HG02763 (cell line): ENCODE measurements at regions not wholly inside any gene's neighbourhood (a gene's known extent, or its start where the extent isn't known, plus 50 kb on each side); places are given as distances from the start of the nearest gene placed in this dataset.

Experiments
- ATAC-seq: cut with Tn5 transposase; IDR thresholded peaks from one replicate; pipeline ENCODE4 v1.9.1; 2021; ENCODE audit warnings: mild to moderate bottlenecking, moderate library complexity; ENCODE audit not compliant: unreplicated experiment

DNA sequence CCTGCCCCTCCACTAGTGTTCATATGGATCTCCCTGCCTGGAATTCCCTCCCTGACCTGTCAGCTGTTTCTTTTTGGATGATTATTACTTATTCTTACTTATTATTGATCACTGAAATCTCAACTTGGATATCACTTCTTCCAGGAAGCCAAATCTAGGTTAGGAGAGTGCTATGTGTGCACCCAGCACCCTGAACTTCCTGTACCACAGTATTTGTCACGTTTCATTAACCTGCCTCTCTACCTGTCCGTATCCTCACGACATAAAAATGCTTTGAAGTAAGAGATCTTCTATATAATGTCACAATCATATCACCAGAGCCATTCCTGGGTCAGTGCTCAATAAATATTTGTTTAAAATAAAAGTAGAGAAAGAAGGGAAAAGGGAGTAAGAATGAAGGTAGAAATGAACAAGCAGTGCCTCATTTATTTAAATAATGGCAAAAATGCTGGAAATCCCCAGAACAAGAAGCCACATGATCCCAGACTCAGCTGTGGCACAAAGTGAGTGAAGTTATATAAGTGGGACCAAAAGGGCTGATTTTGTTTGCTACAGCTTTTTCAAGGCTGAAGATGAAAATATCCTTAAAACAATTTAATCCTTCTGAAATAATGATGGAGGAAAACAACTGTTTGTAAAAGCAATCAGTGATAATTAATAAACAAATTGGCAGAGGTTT, 88.0 kb upstream of the MANEA start:
- no peak for ATAC-seq

DNA sequence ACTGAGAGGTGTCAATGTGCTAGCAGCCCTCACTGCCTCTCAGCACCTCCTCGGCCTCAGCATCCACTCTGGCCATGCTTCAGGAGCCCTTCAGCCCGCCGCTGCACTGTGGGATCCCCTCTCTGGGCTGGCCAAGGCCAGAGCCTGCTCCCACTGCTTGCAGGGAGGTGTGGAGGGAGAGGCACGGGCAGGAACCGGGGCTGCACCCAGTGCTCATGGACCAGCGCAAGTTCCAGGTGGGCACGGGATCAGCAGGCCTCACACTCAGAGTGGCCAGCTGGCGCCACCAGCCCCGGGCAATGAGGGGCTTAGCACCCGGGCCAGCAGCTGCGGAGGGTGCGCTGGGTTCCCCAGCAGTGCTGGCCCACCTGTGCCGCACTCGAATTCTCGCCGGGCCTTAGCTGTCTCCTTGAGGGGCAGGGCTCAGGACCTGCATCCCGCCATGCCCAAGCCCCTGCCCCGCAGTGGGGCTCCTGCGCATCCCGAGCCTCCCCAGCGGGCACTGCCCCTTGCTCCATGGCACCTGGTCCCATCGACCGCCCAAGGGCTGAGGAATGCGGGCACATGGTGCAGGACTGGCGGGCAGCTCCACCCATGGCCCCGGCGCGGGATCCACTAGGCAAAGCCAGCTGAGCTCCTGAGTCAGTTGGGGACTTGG, 80.4 kb upstream of the MANEA start:
- ATAC-seq = no peak

DNA sequence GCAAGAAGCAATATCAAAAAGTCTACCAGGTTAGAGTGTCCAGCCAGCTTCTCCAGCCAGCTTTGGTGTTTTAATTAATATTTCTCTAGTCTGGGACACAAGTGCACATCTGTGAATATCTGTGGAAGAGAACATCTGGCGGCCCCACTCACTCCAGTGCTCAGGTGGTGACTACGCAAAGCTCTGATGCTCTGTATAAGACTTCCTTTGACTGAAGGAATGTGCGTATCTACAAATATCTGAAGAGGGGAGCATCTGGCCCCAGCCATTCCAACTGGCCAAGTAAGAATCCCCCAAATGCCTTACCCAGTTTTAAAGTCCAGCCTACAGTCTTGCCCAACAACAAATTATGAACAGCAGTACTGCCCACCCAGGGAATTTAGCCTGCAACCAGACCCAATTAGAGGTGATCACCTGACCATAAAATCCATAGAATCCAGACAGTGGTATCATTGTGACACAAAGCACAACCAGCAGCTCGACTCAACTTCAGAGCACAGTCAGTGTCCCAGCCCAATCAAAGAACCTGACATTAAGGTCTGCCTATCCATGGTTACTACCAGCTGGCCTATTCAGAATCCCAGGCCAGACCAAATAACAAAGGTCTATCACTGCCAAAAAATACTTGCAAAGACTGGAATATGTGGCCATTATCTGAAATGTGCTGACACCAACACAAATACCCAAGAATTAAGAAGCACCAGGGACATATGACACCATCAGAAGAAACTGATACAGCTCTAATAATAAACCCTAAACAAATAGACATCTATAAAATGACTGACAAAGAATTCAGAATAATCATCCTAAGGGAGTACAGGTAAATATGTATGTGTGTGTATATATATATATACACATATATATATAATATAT, 76.1 kb upstream of the MANEA start:
- ATAC-seq = no peak

DNA sequence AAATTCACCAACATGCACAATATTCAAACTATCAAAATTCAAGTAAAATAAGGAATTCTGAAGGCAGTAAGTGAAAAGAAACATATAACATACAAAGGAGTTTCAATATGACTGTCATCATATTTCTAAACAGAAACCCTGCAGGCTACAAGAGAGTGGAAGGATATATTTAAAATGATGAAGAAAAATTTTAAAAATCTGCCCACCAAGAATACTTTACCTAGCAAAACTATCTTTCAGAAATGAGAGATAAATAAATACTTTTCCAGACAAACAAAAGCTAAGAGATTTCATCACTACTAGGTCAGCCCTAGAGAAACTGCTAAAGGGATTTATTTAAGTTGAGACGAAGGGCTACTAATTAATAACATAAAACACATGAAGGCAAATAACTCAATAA, 73.8 kb upstream of the MANEA start:
- ATAC-seq = no peak

DNA sequence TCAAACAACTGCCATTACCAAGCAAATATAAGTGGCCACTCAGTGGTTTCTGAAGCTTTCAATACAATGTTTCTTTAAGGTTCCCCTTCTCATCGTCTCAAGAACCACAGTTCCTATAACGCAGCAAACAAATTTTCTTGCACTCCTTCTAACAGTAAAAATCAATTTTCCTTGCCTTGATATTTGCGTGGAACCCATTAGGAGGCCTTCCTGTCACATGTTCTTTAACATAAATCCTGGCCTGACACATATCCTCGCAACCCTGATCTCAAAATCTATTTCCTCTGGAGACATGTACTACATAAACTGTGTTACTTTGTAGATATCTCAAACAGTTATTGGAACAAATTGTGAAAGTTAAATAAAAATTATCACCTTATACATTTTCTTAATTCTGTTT, 65.9 kb upstream of the MANEA start:
- no peak for ATAC-seq

DNA sequence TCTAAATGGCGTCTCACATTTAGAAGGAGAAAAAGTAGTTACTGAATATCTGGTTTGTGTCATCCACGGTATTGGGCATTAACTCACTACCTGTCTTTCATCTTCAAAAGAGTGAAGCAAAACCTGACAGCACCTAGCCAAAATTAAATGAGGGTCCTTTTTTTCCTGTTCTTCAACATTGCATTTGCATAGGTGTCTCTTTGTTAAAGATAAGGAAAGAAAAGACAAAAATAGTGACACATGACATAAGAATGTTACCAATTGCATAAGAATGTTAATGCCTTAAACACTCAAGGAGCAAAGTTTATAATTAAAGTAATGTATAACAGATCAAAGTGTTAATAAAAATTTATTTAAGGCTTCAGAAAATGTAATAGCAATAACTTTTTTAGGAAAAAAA, 61.4 kb upstream of the MANEA start:
- no peak for ATAC-seq

DNA sequence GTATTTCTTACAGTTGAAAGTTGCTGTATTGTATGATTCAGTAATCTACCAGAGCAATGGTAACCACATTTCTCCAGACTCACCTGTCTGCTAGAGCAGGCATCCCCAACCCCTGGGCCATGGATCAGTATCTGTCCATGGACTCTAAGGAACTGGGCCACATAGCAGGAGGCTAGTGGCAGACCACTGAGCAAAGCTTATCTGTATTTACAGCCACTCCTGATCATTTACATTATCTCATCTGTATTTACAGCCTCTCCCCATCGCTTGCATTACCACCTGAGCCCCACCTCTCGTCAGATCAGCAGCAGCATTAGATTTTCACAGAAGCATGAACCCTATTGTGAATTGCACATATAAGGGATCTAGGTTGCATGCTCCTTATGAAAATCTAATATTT, 60.3 kb upstream of the MANEA start:
- ATAC-seq = no peak

DNA sequence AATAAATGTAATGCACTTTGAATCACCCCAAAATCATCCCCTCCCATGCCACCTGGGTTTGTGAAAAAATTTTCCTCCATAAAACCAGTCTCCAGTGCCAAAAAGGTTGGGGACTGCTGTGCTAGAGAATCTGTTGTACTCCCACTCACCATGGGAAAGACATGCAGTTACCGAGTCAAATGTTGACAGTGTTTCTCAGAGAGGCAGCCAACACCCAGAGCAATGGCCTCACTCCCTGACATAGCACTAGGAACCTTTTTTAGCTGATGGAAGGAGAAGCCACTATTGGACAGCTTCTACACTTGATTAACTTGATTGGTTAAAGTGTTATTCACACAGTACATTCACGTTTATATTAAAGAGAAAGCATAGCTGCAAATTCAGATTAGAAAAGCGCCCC, 59.8 kb upstream of the MANEA start:
- ATAC-seq = no peak

DNA sequence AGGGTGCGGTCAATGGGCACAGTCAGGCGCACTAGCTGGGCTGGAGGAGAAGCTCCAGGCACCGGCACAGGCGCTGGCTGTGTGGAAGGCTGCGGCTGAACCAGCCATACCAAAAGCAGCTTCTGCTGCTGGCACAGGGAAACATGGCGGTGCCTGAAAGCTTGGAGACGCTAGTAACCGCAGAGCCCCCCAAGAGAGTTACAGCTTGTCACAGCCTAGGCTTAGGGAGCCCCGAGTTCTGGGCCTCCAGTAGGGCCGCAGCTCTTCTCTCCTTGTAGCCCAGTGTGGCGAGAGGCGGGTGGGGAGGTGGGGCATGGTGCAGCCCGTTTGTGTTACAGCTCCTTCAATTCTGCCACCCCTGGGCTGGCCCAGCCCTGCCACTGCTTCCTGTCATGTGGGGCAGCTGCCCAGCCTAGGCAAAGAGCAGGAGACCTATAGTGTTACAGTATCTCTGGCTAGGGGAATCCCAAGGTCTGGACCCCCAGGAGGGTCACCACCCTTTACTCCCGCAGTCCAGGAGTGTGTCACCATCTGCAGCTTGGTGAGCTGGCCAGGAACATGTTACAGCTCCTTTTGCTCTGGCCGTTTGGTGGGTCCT, 58.6 kb upstream of the MANEA start:
- no peak for ATAC-seq

DNA sequence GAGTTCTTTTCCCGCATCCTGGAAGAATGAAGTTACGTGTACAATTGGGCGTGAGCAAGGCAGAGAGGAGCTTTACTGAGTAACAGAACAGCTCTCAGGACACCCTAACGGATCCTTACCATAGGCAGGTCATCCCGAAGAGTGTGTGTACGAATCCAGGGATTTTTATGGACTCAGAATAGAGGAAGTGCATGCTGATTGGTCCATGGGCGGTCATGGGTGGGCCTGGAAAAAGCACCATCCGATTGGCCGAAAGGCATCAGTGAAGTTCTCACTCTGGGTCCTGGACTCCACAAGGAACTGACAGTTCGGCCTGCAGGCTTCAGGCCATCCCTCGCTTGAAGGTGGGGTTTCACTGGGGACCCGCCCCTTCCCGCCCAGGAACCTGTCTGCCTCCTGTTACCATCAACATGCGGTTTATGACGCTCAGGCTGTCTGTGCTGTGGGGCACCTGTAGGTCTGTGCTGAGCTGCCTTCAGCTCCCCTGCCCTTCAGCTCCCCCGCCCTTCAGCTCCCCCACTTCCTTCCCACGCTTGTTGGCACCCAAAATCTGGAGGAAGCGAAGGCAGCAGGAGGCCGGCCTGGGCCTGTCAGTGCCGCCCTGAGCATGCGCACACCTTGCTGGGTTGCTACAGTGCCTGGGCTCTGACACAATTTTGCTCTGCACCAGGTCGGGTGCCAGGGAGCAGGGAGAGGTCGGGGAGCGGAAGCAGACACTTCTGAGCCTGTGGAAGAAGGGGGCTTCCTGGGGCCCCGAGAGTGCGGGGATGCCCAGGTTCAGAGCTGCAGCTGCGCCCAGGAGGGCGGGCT, 57.9 kb upstream of the MANEA start:
- no peak for ATAC-seq

DNA sequence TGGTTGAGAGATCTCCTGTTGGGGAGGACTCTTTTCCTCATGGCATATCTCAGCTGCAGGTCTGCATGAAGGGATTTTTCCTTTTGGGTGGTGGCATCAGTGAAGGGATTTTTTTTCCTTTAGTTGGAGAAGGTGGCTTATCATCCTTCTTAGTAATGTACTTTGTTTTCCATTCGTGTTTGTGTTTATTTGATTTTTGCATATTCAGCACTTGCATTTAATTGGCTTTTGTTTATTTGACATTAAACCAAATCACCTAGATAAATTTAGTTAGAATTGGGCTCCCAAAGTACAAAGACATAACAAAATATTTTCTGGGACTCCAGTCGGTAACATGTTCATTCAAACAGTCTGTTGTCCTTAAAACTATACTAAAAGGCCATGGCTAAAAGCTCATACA, 56.2 kb upstream of the MANEA start:
- ATAC-seq = no peak
